HEK293 (cell line): ENCODE measurements at regions not wholly inside any gene's neighbourhood (a gene's known extent, or its start where the extent isn't known, plus 50 kb on each side); places are given as distances from the start of the nearest gene placed in this dataset.

Experiments used
- CTCF ChIA-PET: fragments of 350-600 bp; formaldehyde crosslinking; extraction: SDS; loops from one replicate; lab custom pipeline; 2021; ENCODE audit warnings: antibody characterized with exemption; lab: Yijun Ruan, JAX
- POLR2A ChIA-PET: fragments of 300-600 bp; formaldehyde crosslinking; extraction: SDS; loops from one replicate; lab custom pipeline; 2020; ENCODE audit warnings: antibody characterized with exemption, inconsistent platforms; lab: Yijun Ruan, JAX
- H3K27ac ChIP-seq: fragments of 200-500 bp; sonication (Bioruptor generic); 2 replicates; pipeline ENCODE4 v1.5.1; 2014; ENCODE audit warnings: low read depth, low read length, control low read depth, inconsistent platforms; ENCODE audit errors: extremely low read depth
- H3K36me3 ChIP-seq, 2 experiments: fragments of 200-500 bp in 1 of 2; sonication (Bioruptor generic) in 1 of 2; 1 replicate in 1 of 2; 2 replicates in 1 of 2; pipeline ENCODE4 v1.5.1; 2014 to 2017; ENCODE audit warnings: inconsistent platforms in 2 of 2, low read length in 2 of 2; ENCODE audit not compliant: control insufficient read depth in 2 of 2, insufficient read depth in 1 of 2
- H3K4me1 ChIP-seq: fragments of 200-500 bp; sonication (Bioruptor generic); 2 replicates; pipeline ENCODE4 v1.5.1; 2014; ENCODE audit warnings: mild to moderate bottlenecking, low read length, inconsistent platforms; ENCODE audit not compliant: control insufficient read depth, insufficient read depth
- H3K4me3 ChIP-seq: 2 replicates; pipeline ENCODE4 v1.5.1; 2011; ENCODE audit warnings: low read depth, mild to moderate bottlenecking, control low read depth, low read length, moderate library complexity
- H3K9me3 ChIP-seq: fragments of 200-500 bp; sonication (Bioruptor generic); 2 replicates; pipeline ENCODE4 v1.5.1; 2014; ENCODE audit warnings: low read depth, low read length, inconsistent platforms; ENCODE audit not compliant: control insufficient read depth, insufficient read depth
- EGR2 ChIP-seq: fragments of 450-650 bp; formaldehyde crosslinking; IDR thresholded peaks from 2 replicates; pipeline ENCODE4 v1.5.1; 2016; ENCODE audit warnings: low read depth, missing biosample characterization, missing genetic modification characterization
- GFI1B ChIP-seq: fragments of 450-650 bp; formaldehyde crosslinking; IDR thresholded peaks from 2 replicates; pipeline ENCODE4 v1.5.1; 2016; ENCODE audit warnings: missing biosample characterization, missing genetic modification characterization
- KLF10 ChIP-seq: fragments of 450-650 bp; IDR thresholded peaks from 2 replicates; pipeline ENCODE4 v1.5.1; 2018; ENCODE audit warnings: missing biosample characterization, mild to moderate bottlenecking, missing genetic modification characterization
- PRDM1 ChIP-seq: fragments of 450-650 bp; formaldehyde crosslinking; IDR thresholded peaks from 2 replicates; pipeline ENCODE4; 2016; ENCODE audit warnings: missing biosample characterization, missing genetic modification characterization
- REPIN1 ChIP-seq: fragments of 450-650 bp; formaldehyde crosslinking; IDR thresholded peaks from 2 replicates; pipeline ENCODE4 v1.5.1; 2017; ENCODE audit warnings: missing biosample characterization, missing genetic modification characterization, low read depth
- TCF7L2 ChIP-seq: IDR thresholded peaks from 2 replicates; pipeline ENCODE4 v1.6.1; 2011; ENCODE audit warnings: low read depth, mild to moderate bottlenecking, inconsistent platforms, low read length, moderate library complexity, borderline replicate concordance
- YY1 ChIP-seq: fragments of 450-650 bp; formaldehyde crosslinking; IDR thresholded peaks from 2 replicates; pipeline ENCODE4 v1.5.1; 2018; ENCODE audit warnings: missing biosample characterization, missing genetic modification characterization
- ZBTB17 ChIP-seq: fragments of 450-650 bp; formaldehyde crosslinking; IDR thresholded peaks from 2 replicates; pipeline ENCODE4 v1.5.1; 2016; ENCODE audit warnings: missing biosample characterization, missing genetic modification characterization
- ZBTB21 ChIP-seq: fragments of 450-650 bp; formaldehyde crosslinking; IDR thresholded peaks from 2 replicates; pipeline ENCODE4 v1.5.1; 2017; ENCODE audit warnings: missing biosample characterization, missing genetic modification characterization
- ZIC2 ChIP-seq: fragments of 450-650 bp; formaldehyde crosslinking; IDR thresholded peaks from 2 replicates; pipeline ENCODE4 v1.5.1; 2016; ENCODE audit warnings: missing biosample characterization, missing genetic modification characterization
- ZNF114 ChIP-seq: fragments of 450-650 bp; formaldehyde crosslinking; IDR thresholded peaks from 2 replicates; pipeline ENCODE4 v1.5.0; 2017; ENCODE audit warnings: missing biosample characterization, missing genetic modification characterization
- ZNF133 ChIP-seq: fragments of 450-650 bp; formaldehyde crosslinking; IDR thresholded peaks from 2 replicates; pipeline ENCODE4 v1.5.1; 2016; ENCODE audit warnings: missing biosample characterization, missing genetic modification characterization
- ZNF19 ChIP-seq: fragments of 450-650 bp; formaldehyde crosslinking; IDR thresholded peaks from 2 replicates; pipeline ENCODE4; 2016; ENCODE audit warnings: missing biosample characterization, missing genetic modification characterization, low read depth
- ZNF221 ChIP-seq: fragments of 450-650 bp; formaldehyde crosslinking; IDR thresholded peaks from 2 replicates; pipeline ENCODE4 v1.5.1; 2017; ENCODE audit warnings: missing biosample characterization, missing genetic modification characterization, borderline replicate concordance
- ZNF23 ChIP-seq: fragments of 450-650 bp; formaldehyde crosslinking; IDR thresholded peaks from 2 replicates; pipeline ENCODE4 v1.5.1; 2016; ENCODE audit warnings: missing biosample characterization, missing genetic modification characterization, borderline replicate concordance
- ZNF239 ChIP-seq: fragments of 450-650 bp; formaldehyde crosslinking; IDR thresholded peaks from 2 replicates; pipeline ENCODE4 v1.5.1; 2016; ENCODE audit warnings: missing biosample characterization, missing genetic modification characterization
- ZNF274 ChIP-seq, 2 experiments: fragments of 200-500 bp in 1 of 2; fragments of 450-650 bp in 1 of 2; sonication (Bioruptor generic) in 1 of 2; formaldehyde crosslinking in 1 of 2; IDR thresholded peaks; 2 replicates each; pipeline versions ENCODE4 v1.5.1 to v1.6.1; 2014 to 2016; ENCODE audit warnings: borderline replicate concordance in 1 of 2, inconsistent platforms in 1 of 2, low read length in 1 of 2, missing biosample characterization in 1 of 2, missing genetic modification characterization in 1 of 2
- ZNF366 ChIP-seq: fragments of 450-650 bp; formaldehyde crosslinking; conservative IDR thresholded peaks from 2 replicates; pipeline ENCODE4 v1.5.1; 2016; ENCODE audit warnings: missing biosample characterization, missing genetic modification characterization
- ZNF416 ChIP-seq: fragments of 450-650 bp; formaldehyde crosslinking; IDR thresholded peaks from 2 replicates; pipeline ENCODE4 v1.5.1; 2016; ENCODE audit warnings: missing biosample characterization, missing genetic modification characterization
- ZNF423 ChIP-seq: fragments of 450-650 bp; formaldehyde crosslinking; IDR thresholded peaks from 2 replicates; pipeline ENCODE4 v1.5.1; 2016; ENCODE audit warnings: missing biosample characterization, missing genetic modification characterization
- ZNF426 ChIP-seq: fragments of 450-650 bp; formaldehyde crosslinking; IDR thresholded peaks from 2 replicates; pipeline ENCODE4 v1.5.1; 2017; ENCODE audit warnings: missing biosample characterization, missing genetic modification characterization, mild to moderate bottlenecking, inconsistent platforms, moderate library complexity
- ZNF521 ChIP-seq: fragments of 450-650 bp; formaldehyde crosslinking; IDR thresholded peaks from 2 replicates; pipeline ENCODE4 v1.5.1; 2017; ENCODE audit warnings: missing biosample characterization, mild to moderate bottlenecking, missing genetic modification characterization
- ZNF529 ChIP-seq: fragments of 450-650 bp; formaldehyde crosslinking; IDR thresholded peaks from 2 replicates; pipeline ENCODE4 v1.5.1; 2017; ENCODE audit warnings: missing genetic modification characterization, missing biosample characterization; ENCODE audit not compliant: insufficient replicate concordance
- ZNF555 ChIP-seq: fragments of 450-650 bp; formaldehyde crosslinking; conservative IDR thresholded peaks from 2 replicates; pipeline ENCODE4 v1.5.1; 2017; ENCODE audit warnings: missing biosample characterization, mild to moderate bottlenecking, missing genetic modification characterization, inconsistent platforms
- ZNF785 ChIP-seq: fragments of 450-650 bp; formaldehyde crosslinking; IDR thresholded peaks from 2 replicates; pipeline ENCODE4 v1.5.1; 2016; ENCODE audit warnings: missing biosample characterization, missing genetic modification characterization
- ZSCAN16 ChIP-seq: fragments of 450-650 bp; formaldehyde crosslinking; IDR thresholded peaks from 2 replicates; pipeline ENCODE4 v1.5.1; 2016; ENCODE audit warnings: missing biosample characterization, missing genetic modification characterization
- TF ChIP-seq, protein P1 (sequence below): fragments of 450-650 bp; formaldehyde crosslinking; IDR thresholded peaks from 2 replicates; pipeline ENCODE4 v1.5.1; 2016; ENCODE audit warnings: missing biosample characterization, missing genetic modification characterization
- TF ChIP-seq, protein P2 (sequence below): fragments of 450-650 bp; formaldehyde crosslinking; IDR thresholded peaks from 2 replicates; pipeline ENCODE4 v1.5.1; 2017; ENCODE audit warnings: missing biosample characterization, missing genetic modification characterization
- TF ChIP-seq, protein P3 (sequence below): fragments of 450-650 bp; formaldehyde crosslinking; IDR thresholded peaks from 2 replicates; pipeline ENCODE4 v1.5.1; 2016; ENCODE audit warnings: missing biosample characterization, missing genetic modification characterization

DNA sequence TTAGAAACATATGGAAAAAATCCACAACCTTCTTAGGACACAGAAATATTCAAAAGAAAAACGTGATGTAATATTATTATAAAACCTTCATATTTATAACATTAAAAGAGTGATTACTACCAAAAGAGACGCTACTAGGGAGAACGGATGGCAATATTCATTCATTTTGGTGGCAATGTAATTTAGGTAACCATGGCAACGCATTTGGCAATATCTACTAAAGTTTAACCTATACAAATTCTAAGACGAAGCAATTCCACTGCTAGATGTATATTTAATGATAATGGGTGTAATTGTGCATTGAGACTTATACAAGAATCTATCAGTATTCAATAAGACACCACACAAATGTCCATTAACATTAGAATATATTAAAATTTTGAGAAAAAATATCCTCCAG lies 709.4 kb downstream of the ARAP2 start:
- POLR2A ChIA-PET = no interaction called here
- Histone ChIP-seq H3K9me3 (no peaks in the 10 kb centered on the region), H3K27ac (no peak overlapping the region), H3K4me3 (no peak overlapping the region), H3K36me3 (no peaks in the 10 kb centered on the region), H3K4me1 (no peaks in the 10 kb centered on the region)
- TF ChIP-seq ZNF239 (tag by site-specific recombination) = no peak
- no peak for TF ChIP-seq KLF10 (tag by site-specific recombination)
- TF ChIP-seq TCF7L2 = no peak
- TF ChIP-seq ZNF19 (tag by site-specific recombination) = no peak
- TF ChIP-seq ZNF366 (tag by site-specific recombination) = no peak
- TF ChIP-seq ZNF114 = no peak
- TF ChIP-seq, protein P1, sequence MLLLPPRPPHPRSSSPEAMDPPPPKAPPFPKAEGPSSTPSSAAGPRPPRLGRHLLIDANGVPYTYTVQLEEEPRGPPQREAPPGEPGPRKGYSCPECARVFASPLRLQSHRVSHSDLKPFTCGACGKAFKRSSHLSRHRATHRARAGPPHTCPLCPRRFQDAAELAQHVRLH (tag by site-specific recombination) = no peak
- TF ChIP-seq ZNF426 (tag by site-specific recombination) = no peak
- no peak for TF ChIP-seq GFI1B (tag by site-specific recombination)
- no peak for TF ChIP-seq ZNF221 (tag by site-specific recombination)
- no peak for TF ChIP-seq ZNF133
- no peak for TF ChIP-seq PRDM1 (tag by site-specific recombination)
- TF ChIP-seq ZNF555 (tag by site-specific recombination) = no peak
- TF ChIP-seq, protein P2, sequence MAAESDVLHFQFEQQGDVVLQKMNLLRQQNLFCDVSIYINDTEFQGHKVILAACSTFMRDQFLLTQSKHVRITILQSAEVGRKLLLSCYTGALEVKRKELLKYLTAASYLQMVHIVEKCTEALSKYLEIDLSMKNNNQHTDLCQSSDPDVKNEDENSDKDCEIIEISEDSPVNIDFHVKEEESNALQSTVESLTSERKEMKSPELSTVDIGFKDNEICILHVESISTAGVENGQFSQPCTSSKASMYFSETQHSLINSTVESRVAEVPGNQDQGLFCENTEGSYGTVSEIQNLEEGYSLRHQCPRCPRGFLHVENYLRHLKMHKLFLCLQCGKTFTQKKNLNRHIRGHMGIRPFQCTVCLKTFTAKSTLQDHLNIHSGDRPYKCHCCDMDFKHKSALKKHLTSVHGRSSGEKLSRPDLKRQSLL = no peak
- TF ChIP-seq ZIC2 (tag by site-specific recombination) = no peak
- no peak for TF ChIP-seq ZNF785 (tag by site-specific recombination)
- TF ChIP-seq, protein P3, sequence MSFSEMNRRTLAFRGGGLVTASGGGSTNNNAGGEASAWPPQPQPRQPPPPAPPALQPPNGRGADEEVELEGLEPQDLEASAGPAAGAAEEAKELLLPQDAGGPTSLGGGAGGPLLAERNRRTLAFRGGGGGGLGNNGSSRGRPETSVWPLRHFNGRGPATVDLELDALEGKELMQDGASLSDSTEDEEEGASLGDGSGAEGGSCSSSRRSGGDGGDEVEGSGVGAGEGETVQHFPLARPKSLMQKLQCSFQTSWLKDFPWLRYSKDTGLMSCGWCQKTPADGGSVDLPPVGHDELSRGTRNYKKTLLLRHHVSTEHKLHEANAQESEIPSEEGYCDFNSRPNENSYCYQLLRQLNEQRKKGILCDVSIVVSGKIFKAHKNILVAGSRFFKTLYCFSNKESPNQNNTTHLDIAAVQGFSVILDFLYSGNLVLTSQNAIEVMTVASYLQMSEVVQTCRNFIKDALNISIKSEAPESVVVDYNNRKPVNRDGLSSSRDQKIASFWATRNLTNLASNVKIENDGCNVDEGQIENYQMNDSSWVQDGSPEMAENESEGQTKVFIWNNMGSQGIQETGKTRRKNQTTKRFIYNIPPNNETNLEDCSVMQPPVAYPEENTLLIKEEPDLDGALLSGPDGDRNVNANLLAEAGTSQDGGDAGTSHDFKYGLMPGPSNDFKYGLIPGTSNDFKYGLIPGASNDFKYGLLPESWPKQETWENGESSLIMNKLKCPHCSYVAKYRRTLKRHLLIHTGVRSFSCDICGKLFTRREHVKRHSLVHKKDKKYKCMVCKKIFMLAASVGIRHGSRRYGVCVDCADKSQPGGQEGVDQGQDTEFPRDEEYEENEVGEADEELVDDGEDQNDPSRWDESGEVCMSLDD (tag by site-specific recombination) = no peak
- no peak for TF ChIP-seq ZNF23 (tag by site-specific recombination)
- TF ChIP-seq ZNF521 = no peak
- TF ChIP-seq ZNF423 (tag by site-specific recombination) = no peak
- CTCF ChIA-PET = no interaction called here

DNA sequence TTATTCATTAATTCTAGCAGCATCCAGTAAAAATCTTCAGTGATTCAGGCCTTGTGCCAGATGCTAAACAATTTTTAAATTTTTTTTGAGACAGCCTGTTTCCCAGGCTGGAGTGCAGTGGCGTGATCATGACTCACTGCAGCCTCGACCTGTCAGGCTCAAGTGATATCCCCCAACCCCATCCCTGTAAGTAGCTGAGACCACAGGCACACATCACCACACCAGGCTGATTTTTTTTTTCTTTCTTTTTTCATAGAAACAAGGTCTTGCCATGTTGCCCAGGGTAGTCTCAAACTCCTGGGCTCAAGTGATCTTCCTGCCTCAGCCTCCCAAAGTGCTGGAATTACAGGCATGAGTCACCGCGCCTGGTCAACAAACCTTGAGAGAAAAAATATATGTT lies 705.5 kb downstream of the ARAP2 start:
- CTCF ChIA-PET = no interaction called here
- Histone ChIP-seq H3K4me1 (no peaks in the 10 kb centered on the region), H3K27ac (no peak overlapping the region), H3K4me3 (no peak overlapping the region), H3K36me3 (no peaks in the 10 kb centered on the region), H3K9me3 (no peaks in the 10 kb centered on the region)
- no peak for TF ChIP-seq EGR2 (tag by site-specific recombination)
- no peak for TF ChIP-seq REPIN1 (tag by site-specific recombination)
- TF ChIP-seq ZBTB21 = no peak
- no peak for TF ChIP-seq ZSCAN16 (tag by site-specific recombination)
- no peak for TF ChIP-seq ZNF529 (tag by site-specific recombination)
- no peak for TF ChIP-seq ZNF274 (IDR thresholded peaks at IDR 0.05; ENCODE audit: low read length)
- TF ChIP-seq ZNF274 (tag by site-specific recombination; IDR thresholded peaks at IDR 0.05; ENCODE audit: borderline replicate concordance) = no peak
- no peak for TF ChIP-seq ZNF416 (tag by site-specific recombination)
- no peak for TF ChIP-seq ZBTB17 (tag by site-specific recombination)
- TF ChIP-seq YY1 (tag by site-specific recombination) = no peak
- POLR2A ChIA-PET = no interaction called here
